GM19324 (cell line): ENCODE measurements at regions not wholly inside any gene's neighbourhood (a gene's known extent, or its start where the extent isn't known, plus 50 kb on each side); places are given as distances from the start of the nearest gene placed in this dataset.
A peak's percentile ranks its signal among the peaks of the same experiment; 100 is the strongest.

Experiments used
- ATAC-seq: cut with Tn5 transposase; IDR thresholded peaks from one replicate; pipeline ENCODE4 v1.9.1; 2021; ENCODE audit warnings: mild to moderate bottlenecking, moderate library complexity; ENCODE audit not compliant: unreplicated experiment, low FRiP score

GRCh38 chr10:78404296-78404695, 370.6 kb downstream of the RPS24 start:
- ATAC-seq = no peak

DNA sequence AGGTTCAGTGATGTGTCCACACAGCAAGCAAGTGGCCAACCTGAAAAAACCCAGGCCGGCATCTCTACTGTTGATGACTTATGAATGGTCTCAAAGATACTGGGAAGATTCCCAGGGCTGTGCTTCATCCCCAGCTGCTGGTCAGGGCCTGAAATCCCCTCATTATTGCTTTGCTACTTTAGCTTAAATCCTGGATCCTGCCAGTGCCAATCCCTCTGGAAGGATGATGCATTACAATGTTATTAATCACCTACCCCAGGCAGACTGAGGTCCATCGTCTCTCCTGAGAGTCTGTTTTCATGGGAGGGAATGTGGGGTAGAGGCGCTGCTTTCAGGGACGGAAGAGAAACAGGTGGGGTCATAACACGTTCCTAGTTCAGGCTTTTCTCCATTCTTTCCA, 371.6 kb downstream of the RPS24 start:
- no peak for ATAC-seq

DNA sequence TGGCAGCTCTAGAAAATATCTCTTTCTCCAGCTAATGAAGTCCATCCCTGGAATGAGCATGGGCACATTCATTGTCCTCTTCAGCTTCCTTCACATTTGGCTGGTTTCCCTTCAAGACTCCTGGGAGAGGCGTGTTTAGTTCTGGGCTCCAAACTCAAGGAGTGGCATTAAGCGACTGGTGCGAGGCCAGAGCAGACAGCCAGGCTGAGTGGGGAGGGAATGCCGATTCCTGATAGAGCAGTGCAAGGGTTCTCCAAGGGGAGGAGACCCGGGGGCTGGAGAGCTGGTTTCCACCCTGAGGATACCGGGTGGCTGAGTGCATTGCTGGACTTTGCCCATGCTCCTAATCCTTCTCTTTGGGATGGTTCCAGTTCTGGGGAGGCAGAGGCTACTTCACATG, 372.1 kb downstream of the RPS24 start:
- ATAC-seq = no peak

GRCh38 chr10:78406648-78407008, 373.0 kb downstream of the RPS24 start:
- no peak for ATAC-seq

DNA sequence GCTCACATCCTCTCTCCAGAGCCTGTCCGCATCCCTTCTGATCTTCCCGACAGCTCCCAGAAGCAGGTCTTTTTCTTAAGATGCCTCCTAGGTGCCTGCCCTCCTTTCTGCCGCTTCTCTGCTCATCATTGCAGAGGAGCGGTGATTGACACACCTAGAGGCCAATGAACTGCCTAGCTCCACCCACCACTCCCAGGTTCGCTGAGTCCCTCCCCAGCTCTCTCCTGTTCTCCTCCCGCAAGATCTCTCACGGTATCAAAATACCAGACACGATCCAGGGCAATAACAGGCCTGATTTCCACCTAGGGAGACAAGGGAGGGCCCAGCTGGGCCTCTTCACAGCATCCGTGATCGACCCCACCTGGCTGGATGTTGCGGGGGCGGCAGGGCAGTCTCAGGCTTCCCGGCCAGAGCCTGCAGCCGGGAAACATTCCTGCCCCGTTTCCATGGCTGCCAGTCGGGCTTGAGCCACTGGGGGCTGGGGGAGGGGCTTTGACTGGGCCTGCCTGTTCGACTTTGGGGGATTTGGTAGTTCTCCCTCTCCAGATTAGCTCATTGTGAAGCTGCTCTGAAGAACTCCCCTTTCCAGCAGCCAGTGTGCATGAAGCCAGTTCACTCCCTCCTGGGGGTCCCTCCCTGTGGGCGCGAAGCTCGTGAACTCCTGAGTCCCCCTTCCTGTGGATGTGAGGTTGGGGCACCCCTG, 373.5 kb downstream of the RPS24 start:
- peak; percentile 41 for ATAC-seq

- ATAC-seq = no peak
Measured at GRCh38 chr10:78407966-78408365, 374.3 kb downstream of the RPS24 start.

- no peak for ATAC-seq
Measured at GRCh38 chr10:78408671-78409472, 375.2 kb downstream of the RPS24 start.

DNA sequence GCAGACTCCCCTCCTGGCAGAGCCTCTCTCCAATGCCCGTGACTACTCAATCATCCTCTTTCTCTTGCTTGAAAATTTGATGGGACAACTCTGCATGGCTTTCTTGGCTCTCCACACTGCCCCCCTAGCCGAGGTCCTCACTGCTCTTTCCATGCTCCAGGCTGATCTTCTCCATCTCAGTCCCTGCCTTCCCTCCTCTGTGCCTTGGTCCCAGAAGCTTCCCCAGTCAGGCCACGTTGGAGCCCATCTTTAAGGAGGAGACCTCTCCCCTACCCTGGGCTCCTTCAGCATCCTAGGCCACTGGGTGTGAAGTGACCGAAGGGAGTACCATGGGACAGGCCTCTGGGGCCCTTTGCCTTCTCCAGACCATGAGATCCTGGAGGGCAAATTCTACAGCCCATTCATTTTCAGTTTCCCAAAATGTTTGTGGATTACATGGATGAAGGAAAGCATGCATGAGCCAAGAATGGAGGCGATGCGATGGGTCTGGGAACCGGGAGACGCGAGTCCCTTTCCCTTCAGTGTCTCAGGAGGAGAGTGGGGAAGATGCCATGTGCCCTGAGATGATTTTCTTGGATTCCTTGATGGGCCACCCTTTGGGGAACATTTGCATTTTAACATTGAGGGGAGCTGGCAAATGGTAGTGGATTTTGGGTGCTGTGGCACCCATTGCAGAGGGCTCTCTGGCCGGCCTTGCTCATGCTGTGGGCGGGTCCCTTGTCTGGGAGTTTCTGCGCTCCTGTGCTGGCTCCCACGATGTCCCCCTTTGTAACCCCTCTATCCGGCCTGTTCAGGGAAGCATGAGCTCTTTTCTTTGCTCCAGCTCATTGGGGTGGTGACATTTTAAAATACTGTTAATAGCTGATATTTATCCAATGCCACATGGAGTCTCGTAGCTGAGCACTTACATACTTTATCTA, 376.6 kb downstream of the RPS24 start:
- ATAC-seq = no peak

DNA sequence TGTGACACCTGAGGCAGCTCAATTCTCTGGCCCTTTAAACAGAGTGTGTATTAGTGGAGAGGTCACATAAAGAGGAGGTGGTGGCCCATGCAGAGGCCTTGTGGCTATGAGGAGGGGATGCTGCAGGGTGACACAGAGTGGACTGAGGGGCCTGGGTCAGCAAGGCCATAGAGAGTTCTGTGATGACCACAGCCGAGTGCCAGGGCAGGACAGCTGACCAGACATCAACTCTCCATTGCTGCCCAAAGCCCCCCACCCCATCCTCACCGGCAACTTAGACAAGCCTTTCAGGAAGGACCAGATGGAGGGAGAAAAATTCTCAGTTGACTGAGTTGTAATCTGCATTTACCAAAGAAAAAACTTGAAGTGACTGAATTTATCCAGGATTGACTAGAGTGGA, 378.1 kb downstream of the RPS24 start:
- no peak for ATAC-seq

- no peak for ATAC-seq
Measured at GRCh38 chr10:78412605-78413004, 378.9 kb downstream of the RPS24 start.

- no peak for ATAC-seq
Measured at GRCh38 chr10:78413076-78414055, 379.7 kb downstream of the RPS24 start.

- no peak for ATAC-seq
Measured at GRCh38 chr10:78414380-78414779, 380.7 kb downstream of the RPS24 start.

DNA sequence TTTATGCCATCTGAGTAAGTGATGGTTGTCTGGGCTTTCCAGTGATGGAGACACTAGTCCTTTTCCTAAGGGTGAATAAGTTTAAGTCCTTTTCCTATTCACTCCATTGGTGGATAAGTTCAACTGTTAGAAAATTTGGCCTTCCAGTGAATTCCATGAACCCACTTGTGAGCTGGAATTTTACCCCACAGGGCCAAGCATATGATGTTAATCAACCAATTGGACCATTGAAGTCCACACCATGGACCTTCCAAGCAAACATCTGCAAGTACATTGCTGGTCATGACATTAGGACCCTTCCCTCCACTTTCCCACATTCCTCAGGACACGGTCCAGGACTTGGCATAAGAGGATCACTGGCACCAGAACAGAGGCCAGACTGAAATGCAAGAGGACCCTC, 381.4 kb downstream of the RPS24 start:
- no peak for ATAC-seq

DNA sequence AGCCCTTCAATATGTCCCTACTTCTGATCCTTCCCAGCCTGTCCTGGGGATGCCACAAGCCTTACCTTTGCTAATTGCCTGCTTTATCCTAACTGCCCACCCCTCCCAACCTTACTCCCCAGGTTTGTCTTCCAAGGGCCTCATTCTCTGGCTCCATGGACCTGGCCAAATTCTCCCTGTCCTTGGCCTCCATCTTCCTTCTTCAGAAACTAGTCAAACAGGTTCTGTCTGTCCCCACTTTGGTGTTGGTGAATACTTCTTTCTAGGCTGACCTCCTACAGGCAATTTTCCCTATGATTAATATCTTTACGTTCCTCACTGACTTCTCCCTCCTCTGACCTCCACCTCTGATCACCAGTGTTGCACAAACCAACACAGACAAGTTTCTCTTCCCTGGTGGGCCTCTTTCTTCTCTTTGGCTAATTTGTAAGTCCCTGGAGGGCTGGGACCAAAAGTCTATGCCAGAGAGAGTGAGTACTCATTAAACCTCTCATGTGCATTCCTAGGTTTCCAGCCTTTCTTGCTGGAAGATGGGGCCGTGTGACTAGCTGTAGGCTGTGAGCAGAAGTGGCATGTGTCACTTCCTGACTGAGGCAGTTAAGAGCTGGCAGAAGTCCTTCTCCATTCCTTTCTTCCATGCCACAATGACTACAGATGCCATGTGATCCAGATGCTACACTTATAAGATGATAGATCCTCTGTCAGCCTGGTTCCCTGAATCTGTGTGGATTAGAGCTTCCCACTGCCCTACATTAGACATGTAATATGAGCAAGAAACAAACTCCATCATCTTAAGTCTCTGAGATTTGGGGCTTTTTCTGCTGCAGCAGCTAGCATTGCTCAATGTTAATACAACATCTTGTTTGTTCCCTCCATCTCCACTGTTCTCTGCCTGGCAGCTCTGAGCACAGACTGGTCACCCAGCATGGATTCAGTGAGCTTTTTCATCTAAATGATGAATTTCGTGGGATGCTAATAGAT, 382.7 kb downstream of the RPS24 start:
- no peak for ATAC-seq

- no peak for ATAC-seq
Measured at GRCh38 chr10:78417425-78418370, 384.0 kb downstream of the RPS24 start.

GRCh38 chr10:78419481-78420265, 386.0 kb downstream of the RPS24 start:
- no peak for ATAC-seq
